SU-DHL-6 (cell line): ENCODE measurements at regions not wholly inside any gene's neighbourhood (a gene's known extent, or its start where the extent isn't known, plus 50 kb on each side); places are given as distances from the start of the nearest gene placed in this dataset.

Experiments
- H2AFZ ChIP-seq: fragments of 200-600 bp; sonication (generic); 2 replicates; pipeline ENCODE4 v1.6.1; 2014; ENCODE audit warnings: low read depth, mild to moderate bottlenecking, moderate library complexity, mixed read lengths, antibody characterized with exemption, low read length; ENCODE audit not compliant: severe bottlenecking
- H3F3A ChIP-seq: fragments of 200-600 bp; shearing (Covaris generic); 2 replicates; pipeline ENCODE4 v1.6.0; 2016; ENCODE audit warnings: antibody characterized with exemption, mild to moderate bottlenecking; ENCODE audit not compliant: insufficient read depth
- H3K27ac ChIP-seq: fragments of 200-600 bp; sonication (generic); 2 replicates; pipeline ENCODE4 v1.5.1; 2016; ENCODE audit warnings: low read depth, mild to moderate bottlenecking, low read length, moderate library complexity, mixed read lengths
- H3K27me3 ChIP-seq: fragments of 200-600 bp; sonication (generic), shearing (Covaris generic); 2 replicates; pipeline ENCODE4 v1.6.0; 2014; ENCODE audit warnings: mild to moderate bottlenecking, low read length
- H3K36me3 ChIP-seq: fragments of 200-600 bp; sonication (generic); 2 replicates; pipeline ENCODE4 v1.6.1; 2014; ENCODE audit warnings: mild to moderate bottlenecking, low read length, mixed read lengths
- H3K4me2 ChIP-seq: fragments of 300-600, 200-600 bp; shearing (Covaris generic), sonication (generic); 2 replicates; pipeline ENCODE4 v1.6.0; 2014; ENCODE audit warnings: low read length, low read depth, mild to moderate bottlenecking; ENCODE audit not compliant: poor library complexity, severe bottlenecking
- H3K4me3 ChIP-seq: fragments of 200-600 bp; sonication (generic); 2 replicates; pipeline ENCODE4 v1.5.1; 2014; ENCODE audit warnings: antibody characterized with exemption, low read length, mild to moderate bottlenecking, mixed read lengths; ENCODE audit not compliant: insufficient read depth, poor library complexity, severe bottlenecking
- H3K79me2 ChIP-seq: fragments of 200-600 bp; sonication (generic); 2 replicates; pipeline ENCODE4 v1.6.1; 2014; ENCODE audit warnings: mild to moderate bottlenecking, low read length, moderate library complexity; ENCODE audit not compliant: insufficient read depth
- H3K9ac ChIP-seq: fragments of 200-600 bp; sonication (generic); 2 replicates; pipeline ENCODE4 v1.7.0; 2014; ENCODE audit warnings: mild to moderate bottlenecking, low read length
- H3K9me2 ChIP-seq: fragments of 200-600 bp; sonication (generic); replicated peaks from 2 replicates; pipeline ENCODE4 v1.6.1; 2014; ENCODE audit warnings: low read length; ENCODE audit not compliant: insufficient read depth
- H3K9me3 ChIP-seq: fragments of 200-600 bp; sonication (generic); 2 replicates; pipeline ENCODE4 v1.6.1; 2014; ENCODE audit warnings: low read length, mixed read lengths; ENCODE audit not compliant: insufficient read depth
- H4K20me1 ChIP-seq: fragments of 200-600 bp; sonication (generic); 2 replicates; pipeline ENCODE4 v1.6.1; 2014; ENCODE audit warnings: low read depth, mild to moderate bottlenecking, antibody characterized with exemption, low read length, moderate library complexity, mixed read lengths
- CTCF ChIP-seq: fragments of 200-600 bp; sonication (generic); IDR thresholded peaks from one replicate; pipeline ENCODE4 v1.5.1; 2017; ENCODE audit warnings: antibody characterized with exemption, mild to moderate bottlenecking, low read length, moderate library complexity; ENCODE audit not compliant: insufficient read depth, poor library complexity, severe bottlenecking
- EZH2phosphoT487 ChIP-seq: fragments of 200-600 bp; sonication (generic), shearing (Covaris generic); conservative IDR thresholded peaks from 2 replicates; pipeline ENCODE4 v1.6.1; 2018; ENCODE audit warnings: mild to moderate bottlenecking, antibody characterized with exemption, low read length, moderate library complexity, mixed read lengths

DNA sequence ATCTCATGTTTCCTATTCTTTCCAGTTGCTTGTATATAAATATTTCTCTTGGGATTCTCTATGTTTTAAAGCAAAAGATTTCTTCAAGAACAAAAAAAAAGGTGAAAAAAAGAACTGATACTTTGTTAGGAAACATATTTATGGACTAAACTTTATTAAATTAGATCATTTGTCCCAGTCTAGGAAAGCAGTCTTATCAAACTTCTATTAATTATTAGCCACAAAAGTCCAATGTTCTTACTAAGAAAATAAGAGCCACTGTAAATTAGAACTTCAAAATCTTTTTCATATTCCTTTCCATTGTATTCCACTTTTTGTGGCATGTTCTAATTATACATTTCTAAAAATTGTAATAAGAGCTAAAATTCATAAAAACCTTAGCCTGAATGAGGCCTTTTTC is 175.2 kb downstream of the TYW3 start:
- TF ChIP-seq CTCF (no peak), EZH2phosphoT487 (no peak)
- no peaks in the 10 kb centered on the region for H3F3A ChIP-seq
- H3K9me3 ChIP-seq, result 0 out of 2 replicates have a peak, but pooled peaks cover 5% of the 10 kb centered on the region
- H2AFZ ChIP-seq, result no peak overlapping the region
- H3K9ac ChIP-seq, result no peak overlapping the region
- H3K36me3 ChIP-seq, result no peaks in the 10 kb centered on the region
- no peaks in the 10 kb centered on the region for H4K20me1 ChIP-seq
- H3K4me3 ChIP-seq, result no peak overlapping the region
- no peaks in the 10 kb centered on the region for H3K27me3 ChIP-seq
- H3K79me2 ChIP-seq, result no peaks in the 10 kb centered on the region
- H3K4me2 ChIP-seq, result no peak overlapping the region
- no peak overlapping the region for H3K27ac ChIP-seq
- H3K9me2 ChIP-seq, result no peaks in the 10 kb centered on the region

DNA sequence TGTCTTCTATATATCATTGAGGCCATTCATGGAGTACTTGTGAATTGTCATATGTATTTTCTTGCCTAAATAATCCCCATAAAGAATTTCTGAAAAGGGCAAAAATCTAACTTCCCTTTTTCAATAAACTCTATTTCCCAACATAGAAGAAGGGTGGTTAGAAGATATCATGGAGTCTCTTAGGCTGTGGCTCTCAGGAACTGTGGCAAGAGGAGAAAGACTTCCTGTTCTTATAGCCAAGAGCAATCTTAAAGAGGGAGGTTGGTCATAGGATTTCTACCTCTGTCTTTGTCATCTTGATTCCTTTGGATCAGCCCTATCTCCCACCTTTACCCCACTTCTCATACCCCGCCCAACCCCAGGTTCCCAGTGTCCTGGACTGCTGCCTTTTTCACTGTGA is 175.8 kb downstream of the TYW3 start:
- no peaks in the 10 kb centered on the region for H3K36me3 ChIP-seq
- no peak overlapping the region for H3K27ac ChIP-seq
- no peak overlapping the region for H3K4me3 ChIP-seq
- no peaks in the 10 kb centered on the region for H3K27me3 ChIP-seq
- TF ChIP-seq CTCF (no peak), EZH2phosphoT487 (no peak)
- H3K9me2 ChIP-seq, result no peaks in the 10 kb centered on the region
- H2AFZ ChIP-seq, result no peak overlapping the region
- H3K79me2 ChIP-seq, result no peaks in the 10 kb centered on the region
- H3K9ac ChIP-seq, result no peak overlapping the region
- no peak overlapping the region for H3K4me2 ChIP-seq
- no peaks in the 10 kb centered on the region for H3F3A ChIP-seq
- H3K9me3 ChIP-seq, result peaks cover 6% of the 10 kb centered on the region; the same call in 1 of the 2 replicates
- H4K20me1 ChIP-seq, result no peaks in the 10 kb centered on the region

- peaks cover 9% of the 10 kb centered on the region; the same call in 1 of the 2 replicates for H3K9me3 ChIP-seq
- no peak overlapping the region for H2AFZ ChIP-seq
- no peaks in the 10 kb centered on the region for H4K20me1 ChIP-seq
- H3K27me3 ChIP-seq, result no peaks in the 10 kb centered on the region
- no peak overlapping the region for H3K9ac ChIP-seq
- TF ChIP-seq CTCF (no peak), EZH2phosphoT487 (no peak)
- H3K4me2 ChIP-seq, result no peak overlapping the region
- no peaks in the 10 kb centered on the region for H3K9me2 ChIP-seq
- H3F3A ChIP-seq, result no peaks in the 10 kb centered on the region
- no peak overlapping the region for H3K4me3 ChIP-seq
- H3K27ac ChIP-seq, result no peak overlapping the region
- H3K79me2 ChIP-seq, result no peaks in the 10 kb centered on the region
- no peaks in the 10 kb centered on the region for H3K36me3 ChIP-seq
Observed at GRCh38 chr1:74913978-74914377, 181.0 kb downstream of the TYW3 start.
